Tibial artery (tissue), 4 donors: ENCODE measurements at regions not wholly inside any gene's neighbourhood (a gene's known extent, or its start where the extent isn't known, plus 50 kb on each side); places are given as distances from the start of the nearest gene placed in this dataset.

Source experiments
- DNase-seq, 2 donors: peaks; one replicate each; pipeline ENCODE4 v3.0.0-alpha.2; 2019
- H3K27ac ChIP-seq, 2 donors: fragments of 200-600 bp; sonication (generic) in 1 of 2; 1 replicate in 1 of 2; 2 replicates in 1 of 2; pipeline ENCODE4 v1.5.1; 2018 to 2019; ENCODE audit warnings: mild to moderate bottlenecking in 1 of 2
- H3K27me3 ChIP-seq, 2 donors: fragments of 200-600 bp; sonication (generic) in 1 of 2; one replicate each; pipeline versions ENCODE4 v1.5.1 to v1.6.0; 2016 to 2019
- H3K36me3 ChIP-seq, 3 donors: fragments of 200-600 bp; sonication (generic) in 2 of 3; one replicate each; pipeline ENCODE4 v1.5.1; 2016 to 2019; ENCODE audit warnings: mild to moderate bottlenecking in 2 of 3
- H3K4me1 ChIP-seq, 4 donors: fragments of 200-600 bp; sonication (generic) in 2 of 4; 1 replicate in 3 of 4; 2 replicates in 1 of 4; pipeline ENCODE4 v1.5.1; 2016 to 2019
- H3K4me3 ChIP-seq, 2 donors: fragments of 200-600 bp; sonication (generic) in 1 of 2; 1 replicate in 1 of 2; 2 replicates in 1 of 2; pipeline ENCODE4 v1.5.1; 2018 to 2019; ENCODE audit warnings: mild to moderate bottlenecking in 2 of 2
- H3K9me3 ChIP-seq, 3 donors: fragments of 200-600 bp; sonication (generic) in 1 of 3; one replicate each; pipeline ENCODE4 v1.5.1; 2016 to 2019
- intact Hi-C: fragments of 100-400 bp; cut with DNase I; formaldehyde crosslinking; loops from one replicate; pipeline ENCODE4 v1.15.0; 2023; ENCODE audit warnings: low total_unique reads
- TF ChIP-seq, protein P1 (sequence below), 2 experiments: fragments of 200-600 bp in 1 of 2; fragments of 450-650 bp in 1 of 2; IDR thresholded peaks; one replicate each; pipeline ENCODE4 v1.5.1; 2017 to 2019; ENCODE audit warnings: antibody characterized with exemption in 2 of 2, mild to moderate bottlenecking in 1 of 2, moderate library complexity in 1 of 2

DNA sequence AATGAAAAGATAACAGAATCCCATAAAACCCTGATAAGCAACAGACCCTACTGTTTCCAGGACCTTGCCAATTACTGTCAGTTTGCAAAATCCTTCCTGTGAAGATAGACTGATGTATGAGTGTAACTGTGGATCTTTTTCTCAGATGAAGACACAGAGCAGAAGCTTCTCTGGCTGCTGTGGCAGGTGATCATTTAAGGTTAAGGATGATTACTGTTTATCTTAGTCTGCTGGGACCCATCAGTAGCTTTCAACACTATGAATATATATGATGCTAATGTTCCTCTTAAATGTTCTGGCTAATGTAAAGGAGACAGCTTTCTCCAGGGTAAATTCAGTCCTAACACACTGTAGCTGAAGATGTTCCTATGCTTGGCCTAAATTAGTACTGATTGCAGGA, 56.0 kb upstream of the CTTNBP2 start:
- Histone ChIP-seq H3K9me3 (peaks cover 0 to 4% (median 0%) of the 10 kb centered on the region in 3 donors), H3K36me3 (no peaks in the 10 kb centered on the region), H3K4me1 (no peaks in the 10 kb centered on the region), H3K27me3 (no peaks in the 10 kb centered on the region), H3K27ac (no peak overlapping the region), H3K4me3 (no peak overlapping the region)
- TF ChIP-seq, protein P1, sequence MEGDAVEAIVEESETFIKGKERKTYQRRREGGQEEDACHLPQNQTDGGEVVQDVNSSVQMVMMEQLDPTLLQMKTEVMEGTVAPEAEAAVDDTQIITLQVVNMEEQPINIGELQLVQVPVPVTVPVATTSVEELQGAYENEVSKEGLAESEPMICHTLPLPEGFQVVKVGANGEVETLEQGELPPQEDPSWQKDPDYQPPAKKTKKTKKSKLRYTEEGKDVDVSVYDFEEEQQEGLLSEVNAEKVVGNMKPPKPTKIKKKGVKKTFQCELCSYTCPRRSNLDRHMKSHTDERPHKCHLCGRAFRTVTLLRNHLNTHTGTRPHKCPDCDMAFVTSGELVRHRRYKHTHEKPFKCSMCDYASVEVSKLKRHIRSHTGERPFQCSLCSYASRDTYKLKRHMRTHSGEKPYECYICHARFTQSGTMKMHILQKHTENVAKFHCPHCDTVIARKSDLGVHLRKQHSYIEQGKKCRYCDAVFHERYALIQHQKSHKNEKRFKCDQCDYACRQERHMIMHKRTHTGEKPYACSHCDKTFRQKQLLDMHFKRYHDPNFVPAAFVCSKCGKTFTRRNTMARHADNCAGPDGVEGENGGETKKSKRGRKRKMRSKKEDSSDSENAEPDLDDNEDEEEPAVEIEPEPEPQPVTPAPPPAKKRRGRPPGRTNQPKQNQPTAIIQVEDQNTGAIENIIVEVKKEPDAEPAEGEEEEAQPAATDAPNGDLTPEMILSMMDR (IDR thresholded peaks at IDR 0.05): no peak
- no peak for DNase-seq
- intact Hi-C loops: no loop called here

DNA sequence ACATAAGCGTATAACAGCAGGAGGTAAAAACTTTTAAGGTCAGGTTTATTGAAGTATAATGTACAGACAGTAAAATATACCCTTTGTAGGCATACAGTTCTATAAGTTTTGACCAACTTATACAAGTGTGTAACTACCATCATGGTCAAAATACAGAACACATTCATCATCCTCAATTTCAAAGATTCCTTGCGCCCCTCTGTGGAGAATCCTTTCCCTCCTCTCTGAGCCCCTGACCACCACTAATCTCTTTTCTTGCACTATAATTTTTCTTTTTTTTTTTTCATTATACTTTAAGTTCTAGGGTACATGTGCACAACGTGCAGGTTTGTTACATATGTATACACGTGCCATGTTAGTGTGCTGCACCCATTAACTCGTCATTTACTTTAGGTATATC, 58.1 kb upstream of the CTTNBP2 start:
- TF ChIP-seq, protein P1 (IDR thresholded peaks at IDR 0.05): no peak
- Histone ChIP-seq H3K27me3 (no peaks in the 10 kb centered on the region), H3K4me1 (no peaks in the 10 kb centered on the region), H3K27ac (no peak overlapping the region), H3K9me3 (peaks cover 0 to 4% (median 0%) of the 10 kb centered on the region in 3 donors), H3K4me3 (no peak overlapping the region), H3K36me3 (no peaks in the 10 kb centered on the region)
- intact Hi-C loops: no loop called here
- DNase-seq: no peak

DNA sequence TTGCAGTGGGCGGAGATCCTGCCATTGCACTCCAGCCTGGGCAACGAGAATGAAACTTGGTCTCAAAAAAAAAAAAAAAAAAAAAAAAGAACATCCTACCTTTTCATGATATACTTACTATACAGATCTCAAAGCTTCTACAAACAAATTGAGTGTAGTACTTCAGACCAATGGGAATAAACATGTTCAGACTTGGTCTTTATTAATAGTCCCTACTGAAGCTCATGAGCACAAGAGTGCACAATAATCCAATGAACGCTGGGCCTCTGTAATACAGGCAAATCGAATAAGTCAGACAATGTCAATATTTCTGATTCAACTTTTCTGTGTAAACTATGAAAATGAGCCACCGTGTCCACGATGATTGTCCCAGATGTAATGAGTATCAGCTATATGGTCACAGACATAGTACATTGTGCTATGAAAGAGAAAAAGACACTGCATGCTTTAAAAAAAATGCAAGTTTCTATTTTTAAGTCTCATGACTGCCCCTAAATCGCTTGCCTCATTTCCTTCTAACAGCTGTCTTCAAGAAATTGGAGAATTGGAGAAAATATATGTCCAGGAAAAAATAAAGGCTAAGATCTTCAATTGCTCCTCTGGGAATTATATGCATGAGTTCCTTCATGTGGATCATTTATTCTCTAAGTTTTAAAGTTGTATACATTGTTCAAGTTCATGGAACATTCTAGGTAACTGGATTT, 64.0 kb upstream of the CTTNBP2 start:
- intact Hi-C loops: no loop called here
- no peak overlapping the region for H3K4me3 ChIP-seq
- no peak for DNase-seq
- no peaks in the 10 kb centered on the region for H3K36me3 ChIP-seq
- peaks cover 0 to 4% (median 0%) of the 10 kb centered on the region in 3 donors for H3K9me3 ChIP-seq
- TF ChIP-seq, protein P1 (IDR thresholded peaks at IDR 0.05): no peak
- no peaks in the 10 kb centered on the region for H3K4me1 ChIP-seq
- H3K27me3 ChIP-seq: no peaks in the 10 kb centered on the region
- H3K27ac ChIP-seq: no peak overlapping the region

DNA sequence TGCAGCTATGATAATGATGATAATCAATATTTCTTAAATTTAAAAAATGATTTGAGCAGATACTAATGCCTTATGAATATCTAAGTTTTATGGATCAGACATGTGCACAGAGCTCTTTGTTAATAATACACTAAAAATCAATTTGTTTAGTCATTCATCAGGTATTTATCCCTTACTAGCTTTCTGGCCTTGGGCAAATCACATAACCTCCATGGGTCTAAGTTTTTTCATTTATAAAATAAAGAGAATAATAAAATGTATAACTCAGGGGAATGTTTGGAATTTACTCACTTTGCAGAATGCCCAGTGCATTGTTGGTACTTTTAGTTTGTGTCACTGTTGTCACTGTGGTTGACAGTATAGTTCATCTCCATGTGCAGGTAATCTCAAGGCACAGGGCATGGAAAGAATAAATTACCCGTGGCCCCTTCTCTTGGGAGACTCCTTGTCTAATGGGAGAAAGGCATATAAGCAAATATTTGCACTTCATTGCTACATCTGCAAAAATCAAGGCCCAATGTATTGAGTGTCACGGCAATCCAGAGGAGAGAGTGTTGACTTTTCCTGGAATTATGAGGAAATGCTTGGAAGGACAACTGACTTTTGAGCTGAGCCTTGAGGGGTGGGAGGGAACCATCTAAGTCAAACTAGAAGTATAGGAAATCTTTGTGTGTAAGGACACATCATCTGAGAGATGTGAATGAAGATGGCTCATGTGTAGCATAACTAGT, 64.7 kb upstream of the CTTNBP2 start:
- intact Hi-C loops: no loop called here
- Histone ChIP-seq H3K4me3 (no peak overlapping the region), H3K27ac (no peak overlapping the region), H3K27me3 (no peaks in the 10 kb centered on the region), H3K9me3 (peaks cover 0 to 4% (median 0%) of the 10 kb centered on the region in 3 donors), H3K36me3 (no peaks in the 10 kb centered on the region), H3K4me1 (no peaks in the 10 kb centered on the region)
- TF ChIP-seq, protein P1 (IDR thresholded peaks at IDR 0.05): no peak
- no peak for DNase-seq

DNA sequence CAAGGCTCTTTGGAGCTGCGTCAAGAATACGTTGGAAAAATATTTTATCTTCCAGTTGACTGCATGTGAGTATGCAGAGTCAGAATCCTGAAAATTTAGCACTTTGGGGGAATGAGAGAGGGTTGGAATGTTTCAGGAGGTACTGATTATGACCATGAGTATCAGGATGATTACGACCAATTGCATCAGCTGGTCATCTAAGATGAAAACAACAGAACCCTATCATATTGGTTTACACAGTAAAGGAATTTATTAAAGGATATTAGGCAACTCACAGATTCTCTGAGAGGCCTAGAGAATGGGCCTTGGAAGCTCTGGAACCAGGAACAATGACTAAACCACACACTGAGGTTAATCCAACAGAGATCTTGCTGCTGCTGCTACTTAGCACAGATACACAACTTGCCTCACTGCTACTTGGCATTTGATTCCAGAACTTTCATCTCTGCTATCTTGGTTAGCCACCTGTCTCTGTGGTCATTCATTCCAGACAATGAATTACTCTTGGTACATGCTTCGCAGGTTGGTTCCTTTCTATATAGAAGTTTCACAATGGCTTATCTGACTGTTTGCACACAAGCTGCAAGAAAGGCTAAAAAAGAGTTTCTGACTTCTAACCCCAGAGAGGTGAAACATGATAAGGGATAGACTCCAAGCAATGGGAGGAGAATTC, 68.0 kb upstream of the CTTNBP2 start:
- Histone ChIP-seq H3K4me3 (no peak overlapping the region), H3K4me1 (no peaks in the 10 kb centered on the region), H3K27me3 (no peaks in the 10 kb centered on the region), H3K27ac (no peak overlapping the region), H3K9me3 (no peaks in the 10 kb centered on the region), H3K36me3 (no peaks in the 10 kb centered on the region)
- no peak for DNase-seq
- intact Hi-C loops: no loop called here
- TF ChIP-seq, protein P1 (IDR thresholded peaks at IDR 0.05): no peak
